GM23338 (cell line): ENCODE measurements at regions not wholly inside any gene's neighbourhood (a gene's known extent, or its start where the extent isn't known, plus 50 kb on each side); places are given as distances from the start of the nearest gene placed in this dataset.

Experiments used
- ATAC-seq: fragments of 200-7000 bp; cut with Tn5 transposase; 3 replicates; pipeline ENCODE4 v1.9.1; 2020
- DNase-seq: peaks from one replicate; pipeline ENCODE4 v3.0.0-alpha.2; 2015; ENCODE audit warnings: low spot score
- H2AFZ ChIP-seq: fragments of 200-600 bp; sonication (generic); 2 replicates; pipeline ENCODE4 v1.8.0; 2016; ENCODE audit warnings: antibody characterized with exemption, mild to moderate bottlenecking, moderate library complexity
- H3F3A ChIP-seq: fragments of 200-600 bp; sonication (generic); replicated peaks from 2 replicates; pipeline ENCODE4 v1.8.0; 2017; ENCODE audit warnings: antibody characterized with exemption, mixed run types, low read depth
- H3K27ac ChIP-seq: fragments of 200-600 bp; sonication (generic); 2 replicates; pipeline ENCODE4 v1.6.1; 2016; ENCODE audit warnings: low read depth
- H3K27me3 ChIP-seq: fragments of 200-600 bp; sonication (generic); 2 replicates; pipeline ENCODE4 v1.8.0; 2016; ENCODE audit warnings: mild to moderate bottlenecking, mixed run types, moderate library complexity; ENCODE audit not compliant: insufficient read depth
- H3K36me3 ChIP-seq: fragments of 200-600 bp; sonication (generic); 2 replicates; pipeline ENCODE4 v1.8.0; 2016; ENCODE audit warnings: mild to moderate bottlenecking; ENCODE audit not compliant: insufficient read depth
- H3K4me1 ChIP-seq: fragments of 200-600 bp; sonication (generic); 2 replicates; pipeline ENCODE4 v1.8.0; 2016; ENCODE audit warnings: mild to moderate bottlenecking, moderate library complexity; ENCODE audit not compliant: insufficient read depth
- H3K4me2 ChIP-seq: fragments of 200-600 bp; sonication (generic); 2 replicates; pipeline ENCODE4 v1.7.1; 2017; ENCODE audit warnings: mixed run types
- H3K4me3 ChIP-seq: fragments of 200-600 bp; sonication (generic); 2 replicates; pipeline ENCODE4 v1.6.1; 2016; ENCODE audit warnings: mixed run types
- H3K79me2 ChIP-seq: fragments of 200-600 bp; sonication (generic); replicated peaks from 2 replicates; pipeline ENCODE4 v1.8.0; 2017; ENCODE audit warnings: mild to moderate bottlenecking; ENCODE audit not compliant: insufficient read depth
- H3K9me2 ChIP-seq: fragments of 200-600 bp; sonication (generic); 2 replicates; pipeline ENCODE4 v1.8.0; 2017; ENCODE audit not compliant: insufficient read depth
- H4K20me1 ChIP-seq: fragments of 200-600 bp; sonication (generic); replicated peaks from 2 replicates; pipeline ENCODE4 v1.8.0; 2017; ENCODE audit warnings: mild to moderate bottlenecking; ENCODE audit not compliant: insufficient read depth
- H3K27ac Mint-ChIP-seq: 2 replicates; pipeline ENCODE4 v1.8.0; 2020; ENCODE audit warnings: inconsistent platforms, mild to moderate bottlenecking, moderate library complexity, mixed read lengths
- H3K27me3 Mint-ChIP-seq: 3 replicates; pipeline ENCODE4 v1.8.0; 2022; ENCODE audit warnings: low read depth, mild to moderate bottlenecking, moderate library complexity, mixed read lengths, inconsistent platforms; ENCODE audit not compliant: insufficient read depth, poor library complexity
- H3K36me3 Mint-ChIP-seq: 3 replicates; pipeline ENCODE4 v1.8.0; 2021; ENCODE audit warnings: low read depth, mild to moderate bottlenecking, inconsistent platforms, moderate library complexity, mixed read lengths
- H3K4me1 Mint-ChIP-seq: 3 replicates; pipeline ENCODE4 v1.8.0; 2020; ENCODE audit warnings: mild to moderate bottlenecking, inconsistent platforms, mixed read lengths
- H3K4me3 Mint-ChIP-seq: 3 replicates; pipeline ENCODE4 v1.8.0; 2021; ENCODE audit warnings: moderate library complexity, mild to moderate bottlenecking, inconsistent platforms, mixed read lengths
- H3K9me3 Mint-ChIP-seq: 3 replicates; pipeline ENCODE4 v1.8.0; 2020; ENCODE audit warnings: moderate library complexity, mild to moderate bottlenecking, inconsistent platforms, mixed read lengths
- CREB1 ChIP-seq: fragments of 250-450 bp; sonication (Bioruptor Pico); IDR thresholded peaks from 2 replicates; pipeline ENCODE4 v1.5.0; 2020; ENCODE audit warnings: low read depth, mild to moderate bottlenecking, moderate library complexity
- ETS1 ChIP-seq: IDR thresholded peaks from 2 replicates; pipeline ENCODE4 v1.6.1; 2016; ENCODE audit warnings: antibody characterized with exemption
- EZH2 ChIP-seq: fragments of 200-600 bp; sonication (generic); IDR thresholded peaks from one replicate; pipeline ENCODE4 v1.8.0; 2017; ENCODE audit warnings: antibody characterized with exemption, mild to moderate bottlenecking, low read depth; ENCODE audit not compliant: unreplicated experiment
- EZH2phosphoT487 ChIP-seq: fragments of 200-600 bp; sonication (generic); IDR thresholded peaks from one replicate; pipeline ENCODE4 v1.8.1; 2018; ENCODE audit warnings: antibody characterized with exemption; ENCODE audit not compliant: unreplicated experiment
- JUNB ChIP-seq: IDR thresholded peaks from one replicate; pipeline ENCODE4 v1.6.1; 2016; ENCODE audit warnings: antibody characterized with exemption; ENCODE audit not compliant: unreplicated experiment
- NANOG ChIP-seq: IDR thresholded peaks from 2 replicates; pipeline ENCODE4 v1.6.1; 2016; ENCODE audit warnings: antibody characterized with exemption, borderline replicate concordance
- POLR2AphosphoS5 ChIP-seq: IDR thresholded peaks from 2 replicates; pipeline ENCODE4 v1.6.1; 2016; ENCODE audit warnings: antibody characterized with exemption, low read depth
- STAT1 ChIP-seq: IDR thresholded peaks from one replicate; pipeline ENCODE4 v1.6.1; 2016; ENCODE audit warnings: antibody characterized with exemption; ENCODE audit not compliant: unreplicated experiment
- ZNF114 ChIP-seq: fragments of 250-450 bp; sonication (Bioruptor Pico); IDR thresholded peaks from 2 replicates; pipeline ENCODE4 v1.5.0; 2020; ENCODE audit warnings: mild to moderate bottlenecking, moderate library complexity
- ZNF331 ChIP-seq: fragments of 250-450 bp; sonication (Bioruptor Pico); IDR thresholded peaks from 2 replicates; pipeline ENCODE4 v1.5.0; 2020; ENCODE audit warnings: low read depth, mild to moderate bottlenecking, moderate library complexity
- TF ChIP-seq, protein P1 (sequence below), 2 experiments: fragments of 200-600 bp in 1 of 2; sonication (generic) in 1 of 2; conservative IDR thresholded peaks; 2 replicates each; pipeline versions ENCODE4 v1.5.1 to v1.6.1; 2016 to 2017; ENCODE audit warnings: antibody characterized with exemption in 2 of 2, low read depth in 2 of 2, mild to moderate bottlenecking in 2 of 2, moderate library complexity in 1 of 2
- TF ChIP-seq, protein P2 (sequence below): fragments of 250-450 bp; sonication (Bioruptor Pico); IDR thresholded peaks from 2 replicates; pipeline ENCODE4 v1.5.0; 2020; ENCODE audit warnings: mild to moderate bottlenecking, moderate library complexity
- TF ChIP-seq, protein P3 (sequence below): IDR thresholded peaks from one replicate; pipeline ENCODE4 v1.6.1; 2018; ENCODE audit warnings: antibody characterized with exemption; ENCODE audit not compliant: unreplicated experiment

DNA sequence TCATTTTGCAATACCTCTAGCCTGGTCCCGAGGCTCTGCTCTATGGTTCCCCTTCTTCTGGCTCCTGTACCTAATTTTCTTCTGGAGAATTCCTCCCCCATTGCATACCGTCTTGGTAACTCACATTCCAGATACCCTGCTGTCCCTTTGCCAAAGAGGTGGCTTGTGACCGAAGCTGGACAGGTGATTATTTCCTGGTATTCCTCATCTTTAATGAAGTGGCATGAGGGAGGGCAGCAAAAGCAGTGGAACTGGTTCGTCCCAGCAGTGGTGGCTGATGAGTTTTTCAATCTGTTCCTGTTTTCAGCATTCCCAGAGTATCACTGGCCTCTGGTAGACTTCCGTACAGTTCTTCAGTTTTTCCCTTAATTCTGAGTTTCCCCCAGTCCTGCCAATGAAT, 186.2 kb upstream of the CADPS start:
- TF ChIP-seq EZH2phosphoT487: no peak
- no peak for TF ChIP-seq STAT1
- TF ChIP-seq EZH2: no peak
- TF ChIP-seq POLR2AphosphoS5: no peak
- no peak for TF ChIP-seq ETS1
- no peak for TF ChIP-seq ZNF114 (CRISPR knock-in tag)
- TF ChIP-seq, protein P1, sequence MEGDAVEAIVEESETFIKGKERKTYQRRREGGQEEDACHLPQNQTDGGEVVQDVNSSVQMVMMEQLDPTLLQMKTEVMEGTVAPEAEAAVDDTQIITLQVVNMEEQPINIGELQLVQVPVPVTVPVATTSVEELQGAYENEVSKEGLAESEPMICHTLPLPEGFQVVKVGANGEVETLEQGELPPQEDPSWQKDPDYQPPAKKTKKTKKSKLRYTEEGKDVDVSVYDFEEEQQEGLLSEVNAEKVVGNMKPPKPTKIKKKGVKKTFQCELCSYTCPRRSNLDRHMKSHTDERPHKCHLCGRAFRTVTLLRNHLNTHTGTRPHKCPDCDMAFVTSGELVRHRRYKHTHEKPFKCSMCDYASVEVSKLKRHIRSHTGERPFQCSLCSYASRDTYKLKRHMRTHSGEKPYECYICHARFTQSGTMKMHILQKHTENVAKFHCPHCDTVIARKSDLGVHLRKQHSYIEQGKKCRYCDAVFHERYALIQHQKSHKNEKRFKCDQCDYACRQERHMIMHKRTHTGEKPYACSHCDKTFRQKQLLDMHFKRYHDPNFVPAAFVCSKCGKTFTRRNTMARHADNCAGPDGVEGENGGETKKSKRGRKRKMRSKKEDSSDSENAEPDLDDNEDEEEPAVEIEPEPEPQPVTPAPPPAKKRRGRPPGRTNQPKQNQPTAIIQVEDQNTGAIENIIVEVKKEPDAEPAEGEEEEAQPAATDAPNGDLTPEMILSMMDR (conservative IDR thresholded peaks at IDR 0.05; ENCODE audit: low read depth in 2 of 2): no peak
- TF ChIP-seq, protein P2, sequence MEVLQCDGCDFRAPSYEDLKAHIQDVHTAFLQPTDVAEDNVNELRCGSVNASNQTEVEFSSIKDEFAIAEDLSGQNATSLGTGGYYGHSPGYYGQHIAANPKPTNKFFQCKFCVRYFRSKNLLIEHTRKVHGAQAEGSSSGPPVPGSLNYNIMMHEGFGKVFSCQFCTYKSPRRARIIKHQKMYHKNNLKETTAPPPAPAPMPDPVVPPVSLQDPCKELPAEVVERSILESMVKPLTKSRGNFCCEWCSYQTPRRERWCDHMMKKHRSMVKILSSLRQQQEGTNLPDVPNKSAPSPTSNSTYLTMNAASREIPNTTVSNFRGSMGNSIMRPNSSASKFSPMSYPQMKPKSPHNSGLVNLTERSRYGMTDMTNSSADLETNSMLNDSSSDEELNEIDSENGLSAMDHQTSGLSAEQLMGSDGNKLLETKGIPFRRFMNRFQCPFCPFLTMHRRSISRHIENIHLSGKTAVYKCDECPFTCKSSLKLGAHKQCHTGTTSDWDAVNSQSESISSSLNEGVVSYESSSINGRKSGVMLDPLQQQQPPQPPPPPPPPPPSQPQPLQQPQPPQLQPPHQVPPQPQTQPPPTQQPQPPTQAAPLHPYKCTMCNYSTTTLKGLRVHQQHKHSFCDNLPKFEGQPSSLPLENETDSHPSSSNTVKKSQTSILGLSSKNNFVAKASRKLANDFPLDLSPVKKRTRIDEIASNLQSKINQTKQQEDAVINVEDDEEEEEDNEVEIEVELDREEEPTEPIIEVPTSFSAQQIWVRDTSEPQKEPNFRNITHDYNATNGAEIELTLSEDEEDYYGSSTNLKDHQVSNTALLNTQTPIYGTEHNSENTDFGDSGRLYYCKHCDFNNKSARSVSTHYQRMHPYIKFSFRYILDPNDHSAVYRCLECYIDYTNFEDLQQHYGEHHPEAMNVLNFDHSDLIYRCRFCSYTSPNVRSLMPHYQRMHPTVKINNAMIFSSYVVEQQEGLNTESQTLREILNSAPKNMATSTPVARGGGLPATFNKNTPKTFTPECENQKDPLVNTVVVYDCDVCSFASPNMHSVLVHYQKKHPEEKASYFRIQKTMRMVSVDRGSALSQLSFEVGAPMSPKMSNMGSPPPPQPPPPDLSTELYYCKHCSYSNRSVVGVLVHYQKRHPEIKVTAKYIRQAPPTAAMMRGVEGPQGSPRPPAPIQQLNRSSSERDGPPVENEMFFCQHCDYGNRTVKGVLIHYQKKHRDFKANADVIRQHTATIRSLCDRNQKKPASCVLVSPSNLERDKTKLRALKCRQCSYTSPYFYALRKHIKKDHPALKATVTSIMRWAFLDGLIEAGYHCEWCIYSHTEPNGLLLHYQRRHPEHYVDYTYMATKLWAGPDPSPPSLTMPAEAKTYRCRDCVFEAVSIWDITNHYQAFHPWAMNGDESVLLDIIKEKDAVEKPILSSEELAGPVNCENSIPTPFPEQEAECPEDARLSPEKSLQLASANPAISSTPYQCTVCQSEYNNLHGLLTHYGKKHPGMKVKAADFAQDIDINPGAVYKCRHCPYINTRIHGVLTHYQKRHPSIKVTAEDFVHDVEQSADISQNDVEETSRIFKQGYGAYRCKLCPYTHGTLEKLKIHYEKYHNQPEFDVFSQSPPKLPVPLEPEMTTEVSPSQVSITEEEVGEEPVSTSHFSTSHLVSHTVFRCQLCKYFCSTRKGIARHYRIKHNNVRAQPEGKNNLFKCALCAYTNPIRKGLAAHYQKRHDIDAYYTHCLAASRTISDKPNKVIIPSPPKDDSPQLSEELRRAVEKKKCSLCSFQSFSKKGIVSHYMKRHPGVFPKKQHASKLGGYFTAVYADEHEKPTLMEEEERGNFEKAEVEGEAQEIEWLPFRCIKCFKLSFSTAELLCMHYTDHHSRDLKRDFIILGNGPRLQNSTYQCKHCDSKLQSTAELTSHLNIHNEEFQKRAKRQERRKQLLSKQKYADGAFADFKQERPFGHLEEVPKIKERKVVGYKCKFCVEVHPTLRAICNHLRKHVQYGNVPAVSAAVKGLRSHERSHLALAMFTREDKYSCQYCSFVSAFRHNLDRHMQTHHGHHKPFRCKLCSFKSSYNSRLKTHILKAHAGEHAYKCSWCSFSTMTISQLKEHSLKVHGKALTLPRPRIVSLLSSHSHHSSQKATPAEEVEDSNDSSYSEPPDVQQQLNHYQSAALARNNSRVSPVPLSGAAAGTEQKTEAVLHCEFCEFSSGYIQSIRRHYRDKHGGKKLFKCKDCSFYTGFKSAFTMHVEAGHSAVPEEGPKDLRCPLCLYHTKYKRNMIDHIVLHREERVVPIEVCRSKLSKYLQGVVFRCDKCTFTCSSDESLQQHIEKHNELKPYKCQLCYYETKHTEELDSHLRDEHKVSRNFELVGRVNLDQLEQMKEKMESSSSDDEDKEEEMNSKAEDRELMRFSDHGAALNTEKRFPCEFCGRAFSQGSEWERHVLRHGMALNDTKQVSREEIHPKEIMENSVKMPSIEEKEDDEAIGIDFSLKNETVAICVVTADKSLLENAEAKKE (CRISPR knock-in tag): no peak
- TF ChIP-seq ZNF331 (CRISPR knock-in tag): no peak
- no peak for TF ChIP-seq NANOG
- TF ChIP-seq CREB1 (CRISPR knock-in tag): no peak
- TF ChIP-seq JUNB: no peak
- TF ChIP-seq, protein P3, sequence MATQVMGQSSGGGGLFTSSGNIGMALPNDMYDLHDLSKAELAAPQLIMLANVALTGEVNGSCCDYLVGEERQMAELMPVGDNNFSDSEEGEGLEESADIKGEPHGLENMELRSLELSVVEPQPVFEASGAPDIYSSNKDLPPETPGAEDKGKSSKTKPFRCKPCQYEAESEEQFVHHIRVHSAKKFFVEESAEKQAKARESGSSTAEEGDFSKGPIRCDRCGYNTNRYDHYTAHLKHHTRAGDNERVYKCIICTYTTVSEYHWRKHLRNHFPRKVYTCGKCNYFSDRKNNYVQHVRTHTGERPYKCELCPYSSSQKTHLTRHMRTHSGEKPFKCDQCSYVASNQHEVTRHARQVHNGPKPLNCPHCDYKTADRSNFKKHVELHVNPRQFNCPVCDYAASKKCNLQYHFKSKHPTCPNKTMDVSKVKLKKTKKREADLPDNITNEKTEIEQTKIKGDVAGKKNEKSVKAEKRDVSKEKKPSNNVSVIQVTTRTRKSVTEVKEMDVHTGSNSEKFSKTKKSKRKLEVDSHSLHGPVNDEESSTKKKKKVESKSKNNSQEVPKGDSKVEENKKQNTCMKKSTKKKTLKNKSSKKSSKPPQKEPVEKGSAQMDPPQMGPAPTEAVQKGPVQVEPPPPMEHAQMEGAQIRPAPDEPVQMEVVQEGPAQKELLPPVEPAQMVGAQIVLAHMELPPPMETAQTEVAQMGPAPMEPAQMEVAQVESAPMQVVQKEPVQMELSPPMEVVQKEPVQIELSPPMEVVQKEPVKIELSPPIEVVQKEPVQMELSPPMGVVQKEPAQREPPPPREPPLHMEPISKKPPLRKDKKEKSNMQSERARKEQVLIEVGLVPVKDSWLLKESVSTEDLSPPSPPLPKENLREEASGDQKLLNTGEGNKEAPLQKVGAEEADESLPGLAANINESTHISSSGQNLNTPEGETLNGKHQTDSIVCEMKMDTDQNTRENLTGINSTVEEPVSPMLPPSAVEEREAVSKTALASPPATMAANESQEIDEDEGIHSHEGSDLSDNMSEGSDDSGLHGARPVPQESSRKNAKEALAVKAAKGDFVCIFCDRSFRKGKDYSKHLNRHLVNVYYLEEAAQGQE: no peak
- no peaks in the 10 kb centered on the region; the same call in none of the 2 replicates for H3K9me2 ChIP-seq
- no peaks in the 10 kb centered on the region for H3F3A ChIP-seq
- Mint-ChIP-seq H3K27me3 (peaks cover 3% of the 10 kb centered on the region), H3K9me3 (no peaks in the 10 kb centered on the region), H3K4me1 (peaks cover 24% of the 10 kb centered on the region), H3K4me3 (no peak overlapping the region), H3K36me3 (no peaks in the 10 kb centered on the region), H3K27ac (no peak overlapping the region)
- no peaks in the 10 kb centered on the region for H3K27me3 ChIP-seq
- no peak overlapping the region for H2AFZ ChIP-seq
- no peak overlapping the region; the same call in 1 of the 2 replicates for H3K4me2 ChIP-seq
- H3K4me1 ChIP-seq: peaks cover 22% of the 10 kb centered on the region
- ATAC-seq (no peak; the same call in 2 of the 3 replicates), DNase-seq (peak; percentile 11)
- H3K79me2 ChIP-seq: no peaks in the 10 kb centered on the region
- no peak overlapping the region for H3K4me3 ChIP-seq
- no peaks in the 10 kb centered on the region for H3K36me3 ChIP-seq
- no peak overlapping the region for H3K27ac ChIP-seq
- no peaks in the 10 kb centered on the region for H4K20me1 ChIP-seq
